Lower lobe of right lung (tissue), 2 donors: ENCODE measurements at regions not wholly inside any gene's neighbourhood (a gene's known extent, or its start where the extent isn't known, plus 50 kb on each side); places are given as distances from the start of the nearest gene placed in this dataset.

Experiments used
- ATAC-seq, 2 donors: fragments of 200-7000 bp; cut with Tn5 transposase; one replicate each; pipeline ENCODE4 v1.9.1; 2020 to 2022; ENCODE audit warnings: mild to moderate bottlenecking in 2 of 2, moderate library complexity in 2 of 2
- DNase-seq: peaks from one replicate; pipeline ENCODE4 v3.0.0-alpha.2; 2020
- H3K27ac ChIP-seq: fragments of 200-600 bp; one replicate; pipeline ENCODE4 v1.8.0; 2022
- H3K27me3 ChIP-seq: fragments of 200-600 bp; one replicate; pipeline ENCODE4 v1.8.0; 2022; ENCODE audit warnings: low read depth
- H3K36me3 ChIP-seq: fragments of 200-600 bp; one replicate; pipeline ENCODE4 v1.8.0; 2022; ENCODE audit warnings: mild to moderate bottlenecking
- H3K4me1 ChIP-seq: fragments of 200-600 bp; one replicate; pipeline ENCODE4 v1.8.0; 2022
- H3K4me3 ChIP-seq: fragments of 200-600 bp; one replicate; pipeline ENCODE4 v1.8.0; 2022; ENCODE audit warnings: mild to moderate bottlenecking
- H3K9me3 ChIP-seq: fragments of 200-600 bp; one replicate; pipeline ENCODE4 v1.8.0; 2022
- intact Hi-C: fragments of 100-400 bp; cut with DNase I; formaldehyde crosslinking; loops from one replicate; pipeline ENCODE4 v1.11.0; 2022
- TF ChIP-seq, protein P1 (sequence below): fragments of 200-600 bp; IDR thresholded peaks from one replicate; pipeline ENCODE4 v1.8.0; 2022; ENCODE audit warnings: antibody characterized with exemption, mild to moderate bottlenecking
- donor health status: DM: no; HTN: yes; CAD: no; lungs with severe emphysema.

DNA sequence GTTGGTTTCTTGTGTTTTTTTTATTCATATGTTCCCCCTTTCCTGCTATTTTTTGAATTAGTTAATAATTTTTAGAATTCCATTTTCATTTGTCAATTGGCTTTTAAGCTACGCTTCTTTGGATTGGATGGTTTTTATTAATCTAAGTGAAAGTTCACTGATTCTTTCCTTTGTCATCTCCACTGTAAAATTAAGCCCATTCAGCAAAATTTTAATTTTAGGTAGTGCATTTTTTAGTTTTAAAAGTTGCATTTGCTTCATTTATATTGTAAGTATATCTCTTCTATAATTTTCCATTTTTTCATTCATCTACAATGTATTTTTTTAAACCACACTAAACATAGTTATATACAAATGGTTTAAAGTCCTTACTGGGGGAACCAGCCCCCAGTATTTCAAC, 417.3 kb upstream of the HTR2C start:
- no peak overlapping the region for H3K4me3 ChIP-seq
- no peaks in the 10 kb centered on the region for H3K4me1 ChIP-seq
- H3K27ac ChIP-seq, result no peak overlapping the region
- ATAC-seq, result no peak
- DNase-seq, result no peak
- H3K9me3 ChIP-seq, result no peaks in the 10 kb centered on the region
- intact Hi-C loops, result no loop called here
- TF ChIP-seq, protein P1, sequence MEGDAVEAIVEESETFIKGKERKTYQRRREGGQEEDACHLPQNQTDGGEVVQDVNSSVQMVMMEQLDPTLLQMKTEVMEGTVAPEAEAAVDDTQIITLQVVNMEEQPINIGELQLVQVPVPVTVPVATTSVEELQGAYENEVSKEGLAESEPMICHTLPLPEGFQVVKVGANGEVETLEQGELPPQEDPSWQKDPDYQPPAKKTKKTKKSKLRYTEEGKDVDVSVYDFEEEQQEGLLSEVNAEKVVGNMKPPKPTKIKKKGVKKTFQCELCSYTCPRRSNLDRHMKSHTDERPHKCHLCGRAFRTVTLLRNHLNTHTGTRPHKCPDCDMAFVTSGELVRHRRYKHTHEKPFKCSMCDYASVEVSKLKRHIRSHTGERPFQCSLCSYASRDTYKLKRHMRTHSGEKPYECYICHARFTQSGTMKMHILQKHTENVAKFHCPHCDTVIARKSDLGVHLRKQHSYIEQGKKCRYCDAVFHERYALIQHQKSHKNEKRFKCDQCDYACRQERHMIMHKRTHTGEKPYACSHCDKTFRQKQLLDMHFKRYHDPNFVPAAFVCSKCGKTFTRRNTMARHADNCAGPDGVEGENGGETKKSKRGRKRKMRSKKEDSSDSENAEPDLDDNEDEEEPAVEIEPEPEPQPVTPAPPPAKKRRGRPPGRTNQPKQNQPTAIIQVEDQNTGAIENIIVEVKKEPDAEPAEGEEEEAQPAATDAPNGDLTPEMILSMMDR, result no peak
- H3K36me3 ChIP-seq, result no peaks in the 10 kb centered on the region
- H3K27me3 ChIP-seq, result no peaks in the 10 kb centered on the region

- intact Hi-C loops, result no loop called here
- DNase-seq, result no peak
- no peak for ATAC-seq
Observed at GRCh38 chrX:114165537-114165936, 418.3 kb upstream of the HTR2C start.

DNA sequence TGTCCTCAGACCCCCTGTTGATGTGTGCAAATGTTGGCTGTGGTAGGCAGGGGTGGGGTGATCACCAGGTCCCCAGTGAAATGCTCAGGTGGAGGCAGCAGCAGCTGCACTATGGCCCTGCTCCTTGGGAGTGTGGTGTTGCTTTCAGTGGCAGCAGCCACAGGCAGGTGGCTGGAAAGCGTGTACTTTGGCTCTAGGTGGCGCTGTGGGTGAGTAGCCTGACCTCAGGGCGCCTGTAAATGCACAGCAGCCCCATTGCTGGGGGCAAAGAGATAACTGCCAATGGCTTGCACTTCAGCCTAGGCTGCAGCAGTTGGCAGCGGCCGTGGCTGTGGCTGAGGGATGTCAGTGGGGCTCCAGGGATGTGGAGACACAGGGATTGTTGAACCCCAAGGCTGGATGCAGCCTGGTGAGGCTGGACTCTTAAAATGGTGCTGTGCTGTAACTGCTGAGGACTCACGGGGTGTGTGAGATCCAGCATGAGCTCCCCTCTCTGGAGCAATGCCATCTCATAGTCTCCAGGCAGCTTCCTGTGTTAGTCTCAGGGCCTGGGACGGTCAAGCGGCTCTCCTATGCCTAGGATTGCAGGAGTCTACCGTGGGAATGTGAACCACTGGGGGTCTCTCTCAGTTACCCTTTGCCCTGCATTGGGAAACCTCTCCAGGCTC, 421.7 kb upstream of the HTR2C start:
- Histone ChIP-seq H3K27me3 (no peaks in the 10 kb centered on the region), H3K4me1 (no peaks in the 10 kb centered on the region), H3K27ac (no peak overlapping the region), H3K4me3 (no peak overlapping the region), H3K9me3 (no peaks in the 10 kb centered on the region), H3K36me3 (no peaks in the 10 kb centered on the region)
- TF ChIP-seq, protein P1, result no peak
- no peak for ATAC-seq
- no peak for DNase-seq
- intact Hi-C loops, result no loop called here

More at GRCh38 chrX:114165537-114165936, 418.3 kb upstream of the HTR2C start:
- Histone ChIP-seq H3K27me3 (no peaks in the 10 kb centered on the region), H3K4me3 (no peak overlapping the region), H3K36me3 (no peaks in the 10 kb centered on the region), H3K4me1 (no peaks in the 10 kb centered on the region), H3K27ac (no peak overlapping the region), H3K9me3 (no peaks in the 10 kb centered on the region)
- TF ChIP-seq, protein P1, result no peak

GRCh38 chrX:114152801-114153200, 431.1 kb upstream of the HTR2C start:
- intact Hi-C loops, result no loop called here
- Histone ChIP-seq H3K9me3 (no peaks in the 10 kb centered on the region), H3K27me3 (no peaks in the 10 kb centered on the region), H3K36me3 (no peaks in the 10 kb centered on the region), H3K4me3 (no peak overlapping the region), H3K4me1 (no peaks in the 10 kb centered on the region), H3K27ac (no peak overlapping the region)
- ATAC-seq, result no peak
- TF ChIP-seq, protein P1, result no peak
- no peak for DNase-seq

GRCh38 chrX:114152130-114152529, 431.8 kb upstream of the HTR2C start:
- Histone ChIP-seq H3K36me3 (no peaks in the 10 kb centered on the region), H3K9me3 (no peaks in the 10 kb centered on the region), H3K27ac (no peak overlapping the region), H3K4me1 (no peaks in the 10 kb centered on the region), H3K27me3 (no peaks in the 10 kb centered on the region), H3K4me3 (no peak overlapping the region)
- ATAC-seq (no peak), DNase-seq (no peak)
- TF ChIP-seq, protein P1, result no peak
- intact Hi-C loops, result no loop called here
